GM18505 (cell line): ENCODE measurements at regions not wholly inside any gene's neighbourhood (a gene's known extent, or its start where the extent isn't known, plus 50 kb on each side); places are given as distances from the start of the nearest gene placed in this dataset.
"Not testable (repeated sequence)": the region's sequence is repeated elsewhere in the genome, so short reads cannot be mapped to it uniquely, and the experiment has no call there.

Source experiments
- ATAC-seq: cut with Tn5 transposase; IDR thresholded peaks from one replicate; pipeline ENCODE4 v1.9.1; 2021; ENCODE audit not compliant: unreplicated experiment
- POLR2A ChIP-seq: IDR thresholded peaks from 4 replicates; pipeline ENCODE4 v1.6.1; 2011; ENCODE audit warnings: borderline replicate concordance; ENCODE audit not compliant: insufficient read depth, insufficient read length; ENCODE audit errors: extremely low read depth

DNA sequence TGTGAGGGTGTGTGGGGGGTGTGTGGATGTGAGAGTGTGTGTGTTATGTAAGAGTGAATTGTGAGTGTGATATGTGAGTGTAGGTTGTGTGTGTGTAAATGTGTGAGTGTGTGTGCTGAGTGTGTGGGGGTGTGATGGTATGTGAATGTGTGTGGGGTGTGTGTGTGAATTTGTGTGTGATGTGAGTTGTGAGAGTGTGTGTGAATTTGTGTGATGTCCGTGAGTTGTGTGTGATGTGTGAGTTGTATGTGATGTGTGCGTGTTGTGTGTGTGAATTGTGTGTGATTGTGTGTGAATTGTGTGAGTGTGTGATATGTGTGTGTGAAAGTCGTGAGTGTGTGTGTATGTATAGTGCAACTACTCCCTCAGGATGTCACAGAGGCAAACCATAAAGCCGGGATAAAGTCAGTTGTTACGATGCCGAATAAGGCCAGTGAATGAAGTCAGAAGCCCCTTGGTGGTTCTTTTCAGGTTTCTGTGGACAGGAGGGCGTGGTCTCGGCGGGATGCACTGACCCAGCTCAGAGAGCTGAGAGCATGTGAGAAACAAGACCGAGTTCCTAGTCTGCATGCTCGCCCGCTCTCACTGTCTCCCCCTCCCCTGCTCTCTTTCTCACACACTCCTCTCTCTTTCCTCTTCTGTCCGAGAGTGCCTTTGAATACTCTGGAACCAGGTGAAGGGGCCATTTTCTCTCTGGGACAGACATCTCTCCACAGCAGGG lies 71.8 kb upstream of the MAX start:
- TF ChIP-seq POLR2A, result no peak

GRCh38 chr14:65174783-65175182 lies 72.5 kb upstream of the MAX start:
- TF ChIP-seq POLR2A, result no peak
- ATAC-seq, result no peak

More for the DNA sequence above, 71.8 kb upstream of the MAX start:
- ATAC-seq, result no peak

- ATAC-seq, result no peak
Measured at GRCh38 chr14:65177551-65177950, 75.2 kb upstream of the MAX start.

DNA sequence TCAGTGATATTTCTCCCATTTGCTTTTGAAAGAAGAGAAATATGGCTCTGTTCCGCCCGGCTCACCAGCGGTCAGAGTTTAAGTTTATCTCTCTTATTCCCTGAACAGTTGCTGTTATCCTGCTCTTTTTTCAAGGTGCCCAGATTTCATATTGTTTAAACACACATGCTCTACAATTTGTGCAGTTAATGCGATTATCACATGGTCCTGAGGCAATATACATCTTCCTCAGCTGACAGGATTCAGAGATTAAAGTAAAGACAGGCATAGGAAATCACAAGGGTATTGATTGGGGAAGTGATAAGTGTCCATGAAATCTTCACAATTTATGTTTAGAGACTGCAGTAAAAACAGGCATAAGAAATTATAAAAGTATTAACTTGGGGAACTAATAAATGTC lies 76.9 kb upstream of the MAX start:
- ATAC-seq, result not testable (repeated sequence)

More at GRCh38 chr14:65177551-65177950, 75.2 kb upstream of the MAX start:
- TF ChIP-seq POLR2A, result no peak

DNA sequence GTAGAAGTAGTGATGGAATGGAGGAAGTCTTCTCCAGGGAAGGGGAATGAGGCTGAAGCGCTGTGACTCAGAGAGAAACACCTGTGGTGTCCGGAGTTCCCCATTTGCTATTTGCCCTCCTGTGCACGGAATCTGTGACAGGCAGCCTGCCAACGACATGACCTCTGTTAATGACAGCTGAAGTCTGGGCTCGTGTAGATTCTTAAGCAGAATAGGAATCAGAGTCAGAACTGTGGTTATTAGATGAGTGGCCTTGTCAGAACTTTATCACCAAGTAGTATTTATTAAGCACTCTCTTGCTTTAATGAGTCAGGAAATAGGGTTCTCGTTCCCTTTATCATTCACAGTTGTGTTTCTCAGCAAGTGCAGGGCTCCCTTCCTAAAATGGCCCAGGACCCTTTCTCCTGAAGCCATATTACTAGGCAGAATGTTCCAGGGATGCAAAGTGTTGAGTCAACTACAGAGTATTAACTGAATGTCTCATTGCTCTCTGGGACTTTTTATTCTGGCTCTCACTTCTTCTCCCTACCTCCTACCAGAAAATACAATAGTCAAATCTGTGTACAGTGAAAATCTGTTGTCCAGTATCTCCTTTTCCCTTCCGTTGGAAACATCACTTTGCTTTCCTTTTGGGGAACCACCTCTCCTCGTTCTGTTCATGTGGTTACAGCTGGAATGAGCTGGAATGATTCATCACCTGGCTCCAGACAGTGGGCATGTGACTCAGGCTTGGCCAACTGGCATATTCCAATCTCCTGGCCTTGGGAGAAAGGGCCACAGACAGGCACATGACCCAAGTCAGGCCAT lies 77.8 kb upstream of the MAX start:
- peak; percentile 92 for ATAC-seq
- peak; percentile 43 for TF ChIP-seq POLR2A

DNA sequence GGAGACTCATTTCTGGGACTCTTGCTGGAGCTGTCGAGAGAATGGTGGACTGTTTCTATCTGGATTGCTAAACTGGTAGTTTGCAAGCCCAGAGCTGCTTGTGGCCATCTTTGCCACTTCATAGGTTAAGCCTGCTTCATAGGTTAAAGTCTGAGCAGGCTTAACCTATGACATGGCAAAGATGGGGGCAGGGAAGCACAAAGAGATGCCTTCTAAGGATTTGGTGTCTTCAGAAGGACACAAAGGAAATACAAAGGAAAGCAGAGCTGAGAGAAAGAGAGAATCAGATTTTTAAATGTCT lies 78.4 kb upstream of the MAX start:
- TF ChIP-seq POLR2A, result no peak
- no peak for ATAC-seq

DNA sequence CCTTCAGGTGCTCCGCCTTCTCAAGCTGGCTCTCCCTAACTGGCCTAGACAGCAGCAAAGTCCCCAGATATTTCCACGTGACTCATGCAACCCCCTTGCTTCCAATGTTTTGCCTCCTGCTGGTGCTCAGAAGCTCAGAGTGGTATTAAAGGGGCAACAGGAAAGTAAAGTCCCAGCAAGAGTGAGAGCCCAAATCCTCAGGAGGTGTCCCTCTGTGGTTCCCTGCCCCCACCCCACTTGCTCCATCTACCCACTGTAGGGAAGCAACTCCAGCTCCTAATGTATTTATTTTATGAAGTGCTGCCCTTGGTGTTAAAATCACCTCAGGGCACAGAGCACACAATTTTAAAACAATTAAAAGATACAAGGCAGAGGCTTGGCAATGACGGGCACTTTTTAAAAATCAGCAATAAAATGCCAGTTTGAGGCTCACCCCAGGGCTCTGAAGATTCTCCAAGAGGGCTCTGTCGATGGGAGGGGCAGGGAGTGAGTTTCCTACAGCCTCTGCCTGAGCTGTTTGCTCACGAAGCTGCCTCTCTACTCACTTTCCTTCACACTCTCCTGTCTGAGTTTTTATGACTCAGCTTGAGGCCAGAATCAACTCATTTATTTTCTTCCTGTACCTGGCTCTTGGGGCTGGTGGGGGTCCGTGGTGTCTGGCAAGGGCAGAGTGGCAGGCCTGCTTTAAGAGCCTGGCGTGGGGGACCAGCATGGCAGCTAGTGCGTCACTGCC lies 81.9 kb upstream of the MAX start:
- TF ChIP-seq POLR2A, result no peak
- no peak for ATAC-seq

GRCh38 chr14:65185829-65186228 lies 83.5 kb upstream of the MAX start:
- no peak for TF ChIP-seq POLR2A
- no peak for ATAC-seq

DNA sequence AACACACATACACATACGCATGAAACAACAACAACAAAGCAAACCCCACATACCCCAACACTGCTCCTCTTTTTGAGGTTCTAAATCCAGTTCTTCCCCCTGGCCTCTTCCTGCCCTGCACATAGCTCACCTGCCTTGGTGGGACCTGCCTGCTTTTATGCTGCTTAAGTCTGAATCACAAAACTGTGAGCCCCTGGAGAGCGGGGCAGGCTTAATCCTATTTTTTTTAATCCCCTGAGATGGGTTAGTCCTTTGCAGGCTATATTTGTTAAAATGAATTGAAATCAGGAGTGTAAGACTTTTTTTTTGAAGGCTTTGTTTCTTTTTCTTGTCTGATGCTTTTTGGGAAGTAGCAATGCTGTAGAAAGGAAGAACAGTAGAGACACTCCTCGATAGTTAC lies 84.6 kb upstream of the MAX start:
- ATAC-seq, result no peak
- TF ChIP-seq POLR2A, result no peak

GRCh38 chr14:65187421-65188049 lies 85.2 kb upstream of the MAX start:
- no peak for ATAC-seq
- no peak for TF ChIP-seq POLR2A

DNA sequence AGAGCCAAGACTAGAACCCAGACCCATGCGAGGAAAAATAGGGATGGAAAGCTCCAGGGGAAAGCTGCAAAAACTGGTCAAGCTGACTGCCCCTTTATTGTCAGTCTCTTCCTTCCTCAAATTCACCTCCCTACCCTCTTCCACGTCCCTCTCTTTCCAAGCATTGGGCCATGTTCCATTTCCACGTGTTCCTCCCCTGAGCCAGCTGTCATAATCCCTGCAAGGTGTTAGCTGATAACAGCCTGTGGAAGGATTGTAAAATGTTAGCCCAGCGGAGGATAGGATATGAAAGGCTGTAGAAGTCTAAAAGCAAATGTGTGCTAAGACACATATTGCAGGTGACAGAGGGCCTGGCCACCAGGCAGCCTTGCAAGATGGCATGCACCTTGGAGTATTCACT lies 88.0 kb upstream of the MAX start:
- TF ChIP-seq POLR2A, result no peak
- ATAC-seq, result no peak

DNA sequence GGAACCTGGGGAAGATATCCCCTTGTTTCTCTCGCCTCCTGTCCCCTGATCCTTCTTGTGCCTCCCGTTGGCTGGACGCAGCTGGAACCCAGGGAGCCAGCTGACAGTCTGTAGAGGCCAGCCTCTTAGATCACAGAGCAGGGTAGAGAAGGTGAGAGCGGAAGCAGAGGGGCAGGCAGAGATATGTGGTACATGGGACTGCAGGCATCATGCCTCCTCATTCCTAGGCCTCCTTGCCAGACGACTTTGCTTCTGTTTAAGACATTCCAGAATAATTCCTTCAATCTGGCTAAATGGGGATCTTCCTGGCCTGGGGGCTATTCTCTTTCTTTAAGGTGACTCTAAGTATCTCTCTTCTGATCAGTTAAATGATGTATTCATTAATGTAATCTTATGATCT lies 89.4 kb upstream of the MAX start:
- ATAC-seq, result no peak
- TF ChIP-seq POLR2A, result no peak

- TF ChIP-seq POLR2A, result no peak
- no peak for ATAC-seq
Measured at GRCh38 chr14:65192686-65193085, 90.4 kb upstream of the MAX start.

DNA sequence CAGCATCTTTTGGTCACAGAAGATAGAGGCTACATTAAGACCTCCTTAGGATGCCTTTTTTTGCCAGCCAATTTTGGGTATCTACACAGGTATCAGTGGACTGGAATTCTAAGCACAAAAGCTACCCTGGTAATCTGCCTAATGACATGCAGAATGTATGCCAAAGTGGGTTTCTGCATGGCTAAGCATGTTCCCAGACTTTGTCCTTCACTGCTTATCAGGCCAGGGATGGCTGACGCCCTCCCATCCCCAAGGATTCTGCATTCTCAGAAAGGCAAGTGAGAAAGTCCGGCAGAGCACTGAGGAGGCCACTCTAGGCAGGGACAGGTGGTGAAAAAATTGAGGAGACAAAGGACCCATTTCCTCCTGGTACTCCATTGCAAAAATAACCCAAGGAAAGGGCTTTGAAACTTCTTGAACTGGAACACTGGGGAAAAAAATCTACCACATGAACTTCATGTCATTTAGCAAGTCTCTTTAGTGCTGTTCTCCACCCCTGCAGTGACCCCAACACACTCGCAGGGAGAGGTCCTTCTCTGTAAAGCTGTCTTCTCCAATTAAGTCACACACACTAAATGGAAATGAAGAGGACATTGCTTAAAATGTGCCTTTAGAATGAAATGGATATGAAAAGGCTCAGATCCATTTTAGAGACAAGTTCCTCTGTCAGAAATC lies 91.7 kb upstream of the MAX start:
- TF ChIP-seq POLR2A, result no peak
- no peak for ATAC-seq
